Astrocyte of the spinal cord (primary cell): ENCODE measurements at regions not wholly inside any gene's neighbourhood (a gene's known extent, or its start where the extent isn't known, plus 50 kb on each side); places are given as distances from the start of the nearest gene placed in this dataset.

Source experiments
- DNase-seq: peaks from one replicate; pipeline ENCODE4 v3.0.0; 2011; ENCODE audit warnings: low read depth, low spot score
- H3K4me3 ChIP-seq: 2 replicates; pipeline ENCODE4 v1.5.1; 2011; ENCODE audit warnings: low read depth, mild to moderate bottlenecking, low read length, moderate library complexity
- CTCF ChIP-seq: IDR thresholded peaks from 2 replicates; pipeline ENCODE4 v1.5.1; 2012; ENCODE audit warnings: low read depth, mild to moderate bottlenecking, low read length, inconsistent platforms
- in situ Hi-C: cut with HindIII; loops from 2 replicates; pipeline ENCODE4 v1.10.0; 2017; ENCODE audit warnings: low sequenced_read_pairs

- in situ Hi-C loops = no loop called here
- H3K4me3 ChIP-seq = no peak overlapping the region
- no peak for DNase-seq
- TF ChIP-seq CTCF = no peak
Measured at GRCh38 chr2:60070196-60070595, 483.3 kb downstream of the BCL11A start.

DNA sequence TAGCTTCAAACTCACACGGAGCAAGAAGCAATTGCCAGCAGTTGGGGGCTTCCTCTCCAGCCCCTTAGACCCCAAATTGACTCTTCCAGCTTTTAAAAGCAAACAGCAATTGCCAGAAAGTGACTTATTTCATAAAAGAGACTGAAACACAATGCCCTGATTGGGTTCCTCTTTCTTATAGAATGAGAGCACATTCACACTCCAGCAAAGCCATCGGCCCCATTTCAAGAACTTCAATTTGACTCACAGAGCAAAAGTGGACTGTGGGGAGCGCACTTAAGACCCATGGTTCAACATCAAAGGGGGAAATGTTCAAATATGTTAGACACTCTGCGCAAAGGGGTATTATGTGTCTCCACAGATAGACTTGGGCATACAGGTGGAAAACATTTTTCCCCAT is 484.7 kb downstream of the BCL11A start:
- in situ Hi-C loops = no loop called here
- no peak for DNase-seq
- TF ChIP-seq CTCF = no peak
- H3K4me3 ChIP-seq = no peak overlapping the region

DNA sequence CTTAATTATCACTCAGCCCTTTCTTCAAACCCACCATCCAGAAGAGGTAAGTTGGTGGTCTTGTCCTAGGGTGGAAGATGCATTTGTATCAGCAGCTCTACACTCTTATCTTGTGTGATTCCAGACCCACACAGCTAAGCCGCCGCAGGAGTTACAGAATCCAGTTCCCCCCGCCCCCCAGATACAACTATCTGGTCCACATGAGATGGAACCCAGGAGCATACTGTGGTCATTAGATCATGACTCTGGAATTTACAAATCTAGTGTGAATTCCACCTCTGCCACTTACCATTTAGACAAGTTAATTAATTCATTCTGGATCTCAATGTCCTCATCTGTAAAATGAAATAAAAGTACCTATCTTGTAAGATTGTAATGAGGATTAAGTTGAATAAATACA is 486.4 kb downstream of the BCL11A start:
- no peak overlapping the region for H3K4me3 ChIP-seq
- TF ChIP-seq CTCF = no peak
- DNase-seq = no peak
- in situ Hi-C loops = no loop called here

- DNase-seq = no peak
- no peak overlapping the region for H3K4me3 ChIP-seq
- no peak for TF ChIP-seq CTCF
- in situ Hi-C loops = no loop called here
Measured at GRCh38 chr2:60066096-60066839, 487.2 kb downstream of the BCL11A start.

DNA sequence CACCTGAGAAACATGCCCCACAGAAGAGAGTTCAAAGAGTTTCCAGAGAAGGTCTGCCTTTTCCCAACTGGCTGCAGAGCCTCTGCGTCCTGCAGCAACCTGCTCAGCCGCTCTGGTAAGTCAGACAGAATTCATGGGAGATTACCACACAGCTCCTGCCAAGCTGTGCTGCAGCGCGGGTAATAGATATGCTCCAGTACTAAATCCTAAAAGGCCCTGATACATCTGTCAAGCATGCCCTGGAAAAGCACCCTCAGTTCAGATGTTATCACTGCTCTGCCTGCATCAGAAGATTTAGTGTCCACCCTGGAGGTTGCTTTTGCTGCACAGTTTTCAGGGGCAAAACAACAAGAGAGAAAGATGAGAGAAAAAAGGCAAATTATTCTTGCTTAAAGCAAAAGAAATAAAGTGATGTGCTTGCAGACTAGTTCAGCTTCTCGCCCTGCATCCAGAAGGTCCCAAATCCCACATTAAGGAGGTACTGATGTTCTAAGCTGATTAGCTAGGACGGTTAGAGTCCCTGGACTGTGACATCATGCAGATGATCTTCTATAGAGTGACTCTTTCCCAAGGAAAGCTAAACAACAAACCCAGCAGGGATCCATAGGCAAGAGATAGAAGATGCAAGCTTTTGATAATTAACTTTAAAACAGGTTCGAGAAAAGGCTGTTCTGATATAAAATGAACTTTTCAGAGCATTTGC is 488.6 kb downstream of the BCL11A start:
- in situ Hi-C loops = no loop called here
- no peak for DNase-seq
- no peak overlapping the region for H3K4me3 ChIP-seq
- TF ChIP-seq CTCF = no peak

- DNase-seq = no peak
- in situ Hi-C loops = no loop called here
- H3K4me3 ChIP-seq = no peak overlapping the region
- no peak for TF ChIP-seq CTCF
Measured at GRCh38 chr2:60058781-60059180, 494.7 kb downstream of the BCL11A start.
